ENCODE measurements at regions not wholly inside any gene's neighbourhood (a gene's known extent, or its start where the extent isn't known, plus 50 kb on each side); places are given as distances from the start of the nearest gene placed in this dataset.

- Mint-ChIP-seq H3K27me3 (no peaks in the 10 kb centered on the region), H3K4me1 (ENCODE audit: low read depth in 2 of 2) (peaks cover 18 to 27% of the 10 kb centered on the region in 2 donors), H3K36me3 (peaks cover 24% of the 10 kb centered on the region), H3K4me3 (no peak overlapping the region), H3K9me3 (peaks cover 7% of the 10 kb centered on the region), H3K27ac (no peak overlapping the region)
- no peak for DNase-seq (ENCODE audit: low spot score)
- ATAC-seq: no peak
These were observed 87.4 kb downstream of the ZNF732 start for GRCh38 chr4:217891-218290.

GRCh38 chr4:213971-214370 lies 89.7 kb downstream of the ZNF718 start:
- H3K9me3 Mint-ChIP-seq: peaks cover 4% of the 10 kb centered on the region
- H3K36me3 Mint-ChIP-seq: peaks cover 18% of the 10 kb centered on the region

More at GRCh38 chr4:213971-214370, 89.7 kb downstream of the ZNF718 start:
- DNase-seq (ENCODE audit: low spot score) (no peak), ATAC-seq (no peak)
- H3K4me1 Mint-ChIP-seq (ENCODE audit: low read depth in 2 of 2): peaks cover 32 to 42% of the 10 kb centered on the region in 2 donors
- H3K27me3 Mint-ChIP-seq: no peaks in the 10 kb centered on the region
- peak overlapping the region; percentile 86 for H3K4me3 Mint-ChIP-seq
- peak overlapping the region; percentile 37 to 38 for H3K27ac Mint-ChIP-seq

Measured in natural killer cell treated with Interleukin-12 subunit alpha and Interleukin-12 subunit beta and Interleukin-15 and Interleukin-18, amount 100 ng/mL, for 72 hours (primary cell).